Gastroesophageal sphincter (tissue), 4 donors: ENCODE measurements at regions not wholly inside any gene's neighbourhood (a gene's known extent, or its start where the extent isn't known, plus 50 kb on each side); places are given as distances from the start of the nearest gene placed in this dataset.

Experiments used
- ATAC-seq: fragments of 150-250 bp; one replicate; pipeline ENCODE4 v1.9.1; 2016; ENCODE audit warnings: mild to moderate bottlenecking, moderate library complexity
- H3K27ac ChIP-seq, 4 donors: fragments of 200-600 bp; sonication (generic) in 3 of 4; 1 replicate in 3 of 4; 2 replicates in 1 of 4; pipeline ENCODE4 v1.5.1; 2016 to 2019
- H3K27me3 ChIP-seq: fragments of 200-600 bp; sonication (generic); one replicate; pipeline ENCODE4 v1.5.1; 2019
- H3K36me3 ChIP-seq, 2 donors: fragments of 200-600 bp; sonication (generic); one replicate each; pipeline ENCODE4 v1.5.1; 2019; ENCODE audit warnings: control low read depth in 1 of 2
- H3K4me1 ChIP-seq, 3 donors: fragments of 200-600 bp; sonication (generic); 1 replicate in 2 of 3; 2 replicates in 1 of 3; pipeline ENCODE4 v1.5.1; 2016 to 2019; ENCODE audit warnings: control low read depth in 2 of 3
- H3K4me3 ChIP-seq, 2 donors: fragments of 200-600 bp; sonication (generic); one replicate each; pipeline ENCODE4 v1.5.1; 2019; ENCODE audit warnings: mild to moderate bottlenecking in 1 of 2, moderate library complexity in 1 of 2
- H3K9me3 ChIP-seq, 3 donors: fragments of 200-600 bp; sonication (generic); one replicate each; pipeline ENCODE4 v1.5.1; 2017 to 2019; ENCODE audit warnings: control low read depth in 2 of 3
- EP300 ChIP-seq: sonication (generic); formaldehyde crosslinking; IDR thresholded peaks from one replicate; pipeline ENCODE4 v1.6.1; 2017; ENCODE audit warnings: antibody characterized with exemption, mild to moderate bottlenecking
- POLR2A ChIP-seq, 2 donors: fragments of 450-650 bp; IDR thresholded peaks; one replicate each; pipeline ENCODE4 v1.6.1; 2017; ENCODE audit warnings: antibody characterized with exemption in 2 of 2, mild to moderate bottlenecking in 2 of 2, moderate library complexity in 1 of 2
- POLR2AphosphoS5 ChIP-seq: sonication (generic); formaldehyde crosslinking; IDR thresholded peaks from one replicate; pipeline ENCODE4 v1.6.1; 2017; ENCODE audit warnings: antibody characterized with exemption
- WGBS, 2 donors: methylation state at CpG; one replicate each; pipeline ENCODE4 v1.1.5; 2018; ENCODE audit warnings: low coverage in 1 of 2; 5-methylcytosine and 5-hydroxymethylcytosine counted together
- TF ChIP-seq, protein P1 (sequence below), 4 experiments: fragments of 200-600 bp in 2 of 4; fragments of 450-650 bp in 2 of 4; sonication (generic) in 1 of 4; IDR thresholded peaks; one replicate each; pipeline ENCODE4 v1.5.1; 2017 to 2019; ENCODE audit warnings: antibody characterized with exemption in 4 of 4, mild to moderate bottlenecking in 2 of 4, moderate library complexity in 2 of 4

DNA sequence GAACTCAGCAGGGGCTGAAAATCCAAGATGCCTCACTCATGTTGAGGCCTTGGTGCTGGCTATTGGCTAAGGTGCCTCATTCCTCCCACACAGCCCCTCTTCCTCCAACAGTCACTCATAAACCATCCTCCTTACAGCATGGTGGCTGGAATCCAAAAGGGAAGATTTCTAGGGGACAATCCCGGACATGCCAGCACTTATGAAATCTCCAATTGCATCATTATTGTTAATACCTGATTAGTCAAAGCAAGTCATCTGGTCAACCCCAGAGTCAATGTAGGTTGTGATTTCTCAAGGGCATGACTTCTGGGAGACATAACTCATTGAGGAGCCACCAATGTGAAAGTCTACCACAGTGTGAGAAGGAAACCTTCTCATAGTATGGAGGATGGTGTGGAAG is 506.6 kb upstream of the NOX3 start:
- Histone ChIP-seq H3K4me3 (no peak overlapping the region), H3K9me3 (no peaks in the 10 kb centered on the region), H3K27ac (no peak overlapping the region), H3K36me3 (no peaks in the 10 kb centered on the region), H3K27me3 (no peaks in the 10 kb centered on the region), H3K4me1 (no peaks in the 10 kb centered on the region)
- 100% methylated on average over 1 of the region's 1 CpG; no CpG with 5 or more reads in 1 of the 2 donors for WGBS, 2 donors
- no peak for ATAC-seq
- TF ChIP-seq POLR2AphosphoS5: no peak
- no peak for TF ChIP-seq EP300
- TF ChIP-seq, protein P1, sequence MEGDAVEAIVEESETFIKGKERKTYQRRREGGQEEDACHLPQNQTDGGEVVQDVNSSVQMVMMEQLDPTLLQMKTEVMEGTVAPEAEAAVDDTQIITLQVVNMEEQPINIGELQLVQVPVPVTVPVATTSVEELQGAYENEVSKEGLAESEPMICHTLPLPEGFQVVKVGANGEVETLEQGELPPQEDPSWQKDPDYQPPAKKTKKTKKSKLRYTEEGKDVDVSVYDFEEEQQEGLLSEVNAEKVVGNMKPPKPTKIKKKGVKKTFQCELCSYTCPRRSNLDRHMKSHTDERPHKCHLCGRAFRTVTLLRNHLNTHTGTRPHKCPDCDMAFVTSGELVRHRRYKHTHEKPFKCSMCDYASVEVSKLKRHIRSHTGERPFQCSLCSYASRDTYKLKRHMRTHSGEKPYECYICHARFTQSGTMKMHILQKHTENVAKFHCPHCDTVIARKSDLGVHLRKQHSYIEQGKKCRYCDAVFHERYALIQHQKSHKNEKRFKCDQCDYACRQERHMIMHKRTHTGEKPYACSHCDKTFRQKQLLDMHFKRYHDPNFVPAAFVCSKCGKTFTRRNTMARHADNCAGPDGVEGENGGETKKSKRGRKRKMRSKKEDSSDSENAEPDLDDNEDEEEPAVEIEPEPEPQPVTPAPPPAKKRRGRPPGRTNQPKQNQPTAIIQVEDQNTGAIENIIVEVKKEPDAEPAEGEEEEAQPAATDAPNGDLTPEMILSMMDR (IDR thresholded peaks at IDR 0.05): no peak
- TF ChIP-seq POLR2A (IDR thresholded peaks at IDR 0.05): no peak

DNA sequence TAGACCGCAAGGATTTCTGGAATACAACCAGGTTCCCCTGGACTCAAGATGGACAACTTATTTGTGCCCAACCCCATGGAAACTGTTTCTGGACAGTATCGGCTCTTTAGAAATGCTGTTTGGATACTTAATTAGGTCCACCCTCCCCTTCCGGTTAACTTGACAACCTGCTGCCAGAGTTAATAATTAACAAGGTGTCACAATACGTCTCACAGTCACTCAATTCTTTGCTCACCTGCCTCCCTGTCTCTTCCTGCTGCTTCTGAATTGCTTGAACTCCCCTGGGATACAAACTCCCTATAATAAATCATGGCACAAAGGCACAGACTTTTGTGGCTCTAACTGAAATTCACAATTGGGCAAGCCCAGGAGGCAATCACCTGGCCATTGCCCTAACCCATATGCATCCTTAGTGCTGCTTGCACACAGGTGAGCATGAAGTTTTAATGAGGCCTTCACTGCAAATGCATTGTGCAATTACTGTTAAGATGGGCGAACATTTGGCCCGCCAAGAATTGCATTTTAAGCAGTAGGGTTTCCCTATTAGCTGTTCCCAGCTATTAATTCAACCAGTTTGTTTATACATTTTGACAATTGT is 504.4 kb upstream of the NOX3 start:
- Histone ChIP-seq H3K36me3 (no peaks in the 10 kb centered on the region), H3K9me3 (no peaks in the 10 kb centered on the region), H3K4me3 (no peak overlapping the region), H3K4me1 (no peaks in the 10 kb centered on the region), H3K27me3 (no peaks in the 10 kb centered on the region), H3K27ac (no peak overlapping the region)
- 83 to 84% methylated on average over 6 of the region's 6 CpGs for WGBS, 2 donors
- TF ChIP-seq EP300 (no peak), POLR2A (IDR thresholded peaks at IDR 0.05) (no peak), POLR2AphosphoS5 (no peak)
- TF ChIP-seq, protein P1 (IDR thresholded peaks at IDR 0.05): no peak
- no peak for ATAC-seq

DNA sequence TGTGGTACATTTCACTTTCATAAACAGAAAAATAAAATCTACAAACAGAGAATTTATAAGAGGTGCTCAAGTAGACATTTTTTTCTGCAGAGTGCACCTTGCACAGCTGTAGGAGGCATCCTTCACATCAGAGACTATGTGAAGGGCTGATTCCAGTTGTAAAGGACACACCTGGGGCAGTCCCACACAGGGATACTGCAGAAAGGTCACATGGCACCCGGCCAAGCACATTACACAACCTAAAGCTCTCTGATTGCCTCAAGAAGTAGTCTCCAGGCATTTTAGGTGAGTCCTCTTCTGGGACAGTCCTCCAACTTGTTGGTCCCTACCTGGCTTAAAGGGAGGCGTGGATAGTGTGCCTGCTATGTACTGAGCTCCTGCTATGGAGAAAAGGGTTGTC is 502.9 kb upstream of the NOX3 start:
- Histone ChIP-seq H3K4me3 (no peak overlapping the region), H3K27me3 (no peaks in the 10 kb centered on the region), H3K36me3 (no peaks in the 10 kb centered on the region), H3K4me1 (no peaks in the 10 kb centered on the region), H3K27ac (no peak overlapping the region), H3K9me3 (no peaks in the 10 kb centered on the region)
- ATAC-seq: no peak
- 71% methylated on average over 2 of the region's 2 CpGs; no CpG with 5 or more reads in 1 of the 2 donors for WGBS, 2 donors
- no peak for TF ChIP-seq POLR2AphosphoS5
- TF ChIP-seq, protein P1 (IDR thresholded peaks at IDR 0.05): no peak
- TF ChIP-seq POLR2A (IDR thresholded peaks at IDR 0.05): no peak
- no peak for TF ChIP-seq EP300

DNA sequence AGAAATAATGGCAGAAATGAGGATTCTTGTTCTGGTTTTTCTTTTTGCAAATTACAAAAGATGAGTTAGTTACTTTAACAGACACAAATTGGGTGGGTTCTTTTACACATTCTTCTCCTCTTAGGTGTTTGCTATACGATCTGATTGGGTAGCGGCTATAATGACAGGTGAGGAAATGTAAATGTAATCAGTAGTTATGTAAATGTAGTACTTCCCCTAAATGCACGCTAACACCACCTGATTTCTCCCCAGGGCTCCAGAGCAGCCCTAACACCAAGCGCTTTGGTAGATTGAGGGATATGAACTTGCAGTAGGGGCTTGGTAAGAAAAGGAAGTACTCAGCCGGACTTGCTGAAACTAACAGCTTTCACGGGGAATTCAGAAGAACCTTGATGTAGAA is 499.4 kb upstream of the NOX3 start:
- no peak overlapping the region for H3K4me3 ChIP-seq
- H3K27me3 ChIP-seq: no peaks in the 10 kb centered on the region
- WGBS, 2 donors: 66 to 81% methylated on average over 4 to 6 of the region's 6 CpGs
- TF ChIP-seq, protein P1 (IDR thresholded peaks at IDR 0.05): no peak
- no peak for TF ChIP-seq POLR2AphosphoS5
- no peak for TF ChIP-seq POLR2A (IDR thresholded peaks at IDR 0.05)
- no peak for TF ChIP-seq EP300
- H3K9me3 ChIP-seq: no peaks in the 10 kb centered on the region
- no peak overlapping the region for H3K27ac ChIP-seq
- no peaks in the 10 kb centered on the region for H3K36me3 ChIP-seq
- no peaks in the 10 kb centered on the region for H3K4me1 ChIP-seq
- ATAC-seq: no peak

DNA sequence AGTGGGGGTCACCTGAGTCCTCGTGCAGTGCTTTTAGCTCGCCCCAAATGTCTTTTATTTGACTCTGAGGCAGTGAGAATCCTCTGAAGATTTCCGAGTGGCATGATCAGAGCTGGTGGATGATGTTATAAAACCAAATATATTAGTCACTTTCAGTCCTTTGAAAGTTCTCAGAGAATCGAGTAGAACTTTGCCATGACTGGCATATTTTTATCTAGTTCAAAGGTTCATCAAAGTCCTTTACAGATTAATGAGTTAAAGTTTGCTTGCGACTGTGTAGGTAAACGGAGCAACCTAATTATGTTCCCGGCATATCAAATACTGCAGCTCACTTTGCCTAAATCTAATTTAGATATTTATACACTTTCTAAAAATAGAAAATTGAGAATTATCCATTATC is 498.5 kb upstream of the NOX3 start:
- ATAC-seq: no peak
- 89 to 92% methylated on average over 7 of the region's 7 CpGs for WGBS, 2 donors

More for the DNA sequence above, 498.5 kb upstream of the NOX3 start:
- Histone ChIP-seq H3K9me3 (no peaks in the 10 kb centered on the region), H3K27ac (no peak overlapping the region), H3K36me3 (no peaks in the 10 kb centered on the region), H3K4me1 (no peaks in the 10 kb centered on the region), H3K27me3 (no peaks in the 10 kb centered on the region), H3K4me3 (no peak overlapping the region)
- TF ChIP-seq POLR2A (IDR thresholded peaks at IDR 0.05) (no peak), POLR2AphosphoS5 (no peak)
- TF ChIP-seq, protein P1 (IDR thresholded peaks at IDR 0.05): no peak
